GM23338 (cell line): ENCODE measurements at regions not wholly inside any gene's neighbourhood (a gene's known extent, or its start where the extent isn't known, plus 50 kb on each side); places are given as distances from the start of the nearest gene placed in this dataset.

Source experiments
- ATAC-seq: fragments of 200-7000 bp; cut with Tn5 transposase; 3 replicates; pipeline ENCODE4 v1.9.1; 2020
- DNase-seq: peaks from one replicate; pipeline ENCODE4 v3.0.0-alpha.2; 2015; ENCODE audit warnings: low spot score
- H2AFZ ChIP-seq: fragments of 200-600 bp; sonication (generic); 2 replicates; pipeline ENCODE4 v1.8.0; 2016; ENCODE audit warnings: antibody characterized with exemption, mild to moderate bottlenecking, moderate library complexity
- H3F3A ChIP-seq: fragments of 200-600 bp; sonication (generic); replicated peaks from 2 replicates; pipeline ENCODE4 v1.8.0; 2017; ENCODE audit warnings: antibody characterized with exemption, mixed run types, low read depth
- H3K27ac ChIP-seq: fragments of 200-600 bp; sonication (generic); 2 replicates; pipeline ENCODE4 v1.6.1; 2016; ENCODE audit warnings: low read depth
- H3K27me3 ChIP-seq: fragments of 200-600 bp; sonication (generic); 2 replicates; pipeline ENCODE4 v1.8.0; 2016; ENCODE audit warnings: mild to moderate bottlenecking, mixed run types, moderate library complexity; ENCODE audit not compliant: insufficient read depth
- H3K36me3 ChIP-seq: fragments of 200-600 bp; sonication (generic); 2 replicates; pipeline ENCODE4 v1.8.0; 2016; ENCODE audit warnings: mild to moderate bottlenecking; ENCODE audit not compliant: insufficient read depth
- H3K4me1 ChIP-seq: fragments of 200-600 bp; sonication (generic); 2 replicates; pipeline ENCODE4 v1.8.0; 2016; ENCODE audit warnings: mild to moderate bottlenecking, moderate library complexity; ENCODE audit not compliant: insufficient read depth
- H3K4me2 ChIP-seq: fragments of 200-600 bp; sonication (generic); 2 replicates; pipeline ENCODE4 v1.7.1; 2017; ENCODE audit warnings: mixed run types
- H3K4me3 ChIP-seq: fragments of 200-600 bp; sonication (generic); 2 replicates; pipeline ENCODE4 v1.6.1; 2016; ENCODE audit warnings: mixed run types
- H3K79me2 ChIP-seq: fragments of 200-600 bp; sonication (generic); replicated peaks from 2 replicates; pipeline ENCODE4 v1.8.0; 2017; ENCODE audit warnings: mild to moderate bottlenecking; ENCODE audit not compliant: insufficient read depth
- H3K9me2 ChIP-seq: fragments of 200-600 bp; sonication (generic); 2 replicates; pipeline ENCODE4 v1.8.0; 2017; ENCODE audit not compliant: insufficient read depth
- H4K20me1 ChIP-seq: fragments of 200-600 bp; sonication (generic); replicated peaks from 2 replicates; pipeline ENCODE4 v1.8.0; 2017; ENCODE audit warnings: mild to moderate bottlenecking; ENCODE audit not compliant: insufficient read depth
- H3K27ac Mint-ChIP-seq: 2 replicates; pipeline ENCODE4 v1.8.0; 2020; ENCODE audit warnings: inconsistent platforms, mild to moderate bottlenecking, moderate library complexity, mixed read lengths
- H3K27me3 Mint-ChIP-seq: 3 replicates; pipeline ENCODE4 v1.8.0; 2022; ENCODE audit warnings: low read depth, mild to moderate bottlenecking, moderate library complexity, mixed read lengths, inconsistent platforms; ENCODE audit not compliant: insufficient read depth, poor library complexity
- H3K36me3 Mint-ChIP-seq: 3 replicates; pipeline ENCODE4 v1.8.0; 2021; ENCODE audit warnings: low read depth, mild to moderate bottlenecking, inconsistent platforms, moderate library complexity, mixed read lengths
- H3K4me1 Mint-ChIP-seq: 3 replicates; pipeline ENCODE4 v1.8.0; 2020; ENCODE audit warnings: mild to moderate bottlenecking, inconsistent platforms, mixed read lengths
- H3K4me3 Mint-ChIP-seq: 3 replicates; pipeline ENCODE4 v1.8.0; 2021; ENCODE audit warnings: moderate library complexity, mild to moderate bottlenecking, inconsistent platforms, mixed read lengths
- H3K9me3 Mint-ChIP-seq: 3 replicates; pipeline ENCODE4 v1.8.0; 2020; ENCODE audit warnings: moderate library complexity, mild to moderate bottlenecking, inconsistent platforms, mixed read lengths
- CREB1 ChIP-seq: fragments of 250-450 bp; sonication (Bioruptor Pico); IDR thresholded peaks from 2 replicates; pipeline ENCODE4 v1.5.0; 2020; ENCODE audit warnings: low read depth, mild to moderate bottlenecking, moderate library complexity
- EZH2 ChIP-seq: fragments of 200-600 bp; sonication (generic); IDR thresholded peaks from one replicate; pipeline ENCODE4 v1.8.0; 2017; ENCODE audit warnings: antibody characterized with exemption, mild to moderate bottlenecking, low read depth; ENCODE audit not compliant: unreplicated experiment
- EZH2phosphoT487 ChIP-seq: fragments of 200-600 bp; sonication (generic); IDR thresholded peaks from one replicate; pipeline ENCODE4 v1.8.1; 2018; ENCODE audit warnings: antibody characterized with exemption; ENCODE audit not compliant: unreplicated experiment
- JUNB ChIP-seq: IDR thresholded peaks from one replicate; pipeline ENCODE4 v1.6.1; 2016; ENCODE audit warnings: antibody characterized with exemption; ENCODE audit not compliant: unreplicated experiment
- NANOG ChIP-seq: IDR thresholded peaks from 2 replicates; pipeline ENCODE4 v1.6.1; 2016; ENCODE audit warnings: antibody characterized with exemption, borderline replicate concordance
- POLR2AphosphoS5 ChIP-seq: IDR thresholded peaks from 2 replicates; pipeline ENCODE4 v1.6.1; 2016; ENCODE audit warnings: antibody characterized with exemption, low read depth
- STAT1 ChIP-seq: IDR thresholded peaks from one replicate; pipeline ENCODE4 v1.6.1; 2016; ENCODE audit warnings: antibody characterized with exemption; ENCODE audit not compliant: unreplicated experiment
- ZNF114 ChIP-seq: fragments of 250-450 bp; sonication (Bioruptor Pico); IDR thresholded peaks from 2 replicates; pipeline ENCODE4 v1.5.0; 2020; ENCODE audit warnings: mild to moderate bottlenecking, moderate library complexity
- ZNF331 ChIP-seq: fragments of 250-450 bp; sonication (Bioruptor Pico); IDR thresholded peaks from 2 replicates; pipeline ENCODE4 v1.5.0; 2020; ENCODE audit warnings: low read depth, mild to moderate bottlenecking, moderate library complexity
- TF ChIP-seq, protein P1 (sequence below): IDR thresholded peaks from one replicate; pipeline ENCODE4 v1.6.1; 2018; ENCODE audit warnings: antibody characterized with exemption; ENCODE audit not compliant: unreplicated experiment
- TF ChIP-seq, protein P2 (sequence below): IDR thresholded peaks from 2 replicates; pipeline ENCODE4 v1.6.1; 2016; ENCODE audit warnings: antibody characterized with exemption
- TF ChIP-seq, protein P3 (sequence below): fragments of 250-450 bp; sonication (Bioruptor Pico); IDR thresholded peaks from 2 replicates; pipeline ENCODE4 v1.5.0; 2020; ENCODE audit warnings: mild to moderate bottlenecking, moderate library complexity
- TF ChIP-seq, protein P4 (sequence below), 2 experiments: fragments of 200-600 bp in 1 of 2; sonication (generic) in 1 of 2; conservative IDR thresholded peaks; 2 replicates each; pipeline versions ENCODE4 v1.5.1 to v1.6.1; 2016 to 2017; ENCODE audit warnings: antibody characterized with exemption in 2 of 2, low read depth in 2 of 2, mild to moderate bottlenecking in 2 of 2, moderate library complexity in 1 of 2

DNA sequence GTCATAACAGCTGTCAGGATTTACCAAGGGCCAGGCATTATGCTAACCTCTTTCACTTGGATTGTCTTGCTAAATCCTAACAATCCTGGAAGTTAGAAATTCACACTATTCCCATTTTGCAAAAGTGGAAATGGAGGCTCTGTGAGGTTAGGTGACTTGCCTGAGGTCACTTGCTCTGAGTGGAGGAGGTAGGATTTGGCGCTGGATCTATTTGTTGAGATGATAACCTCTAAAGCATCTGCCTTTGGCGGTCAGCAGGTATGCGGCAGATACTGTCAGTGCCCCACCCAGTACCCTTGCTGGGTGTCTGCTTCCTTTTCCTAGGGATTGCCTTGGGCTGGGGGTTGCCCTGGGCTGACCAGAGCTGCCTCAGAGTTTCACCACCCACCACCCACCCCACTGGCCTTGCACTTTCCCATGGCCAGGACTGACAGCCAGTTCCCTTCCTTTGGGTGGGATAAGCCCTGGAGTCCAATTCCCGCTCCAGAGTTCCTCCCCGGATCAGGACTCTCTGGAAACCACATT, 164.8 kb upstream of the MSX2 start:
- H3K4me3 ChIP-seq: no peak overlapping the region
- no peaks in the 10 kb centered on the region for H3K36me3 Mint-ChIP-seq
- no peak overlapping the region for H3K27ac Mint-ChIP-seq
- TF ChIP-seq, protein P1, sequence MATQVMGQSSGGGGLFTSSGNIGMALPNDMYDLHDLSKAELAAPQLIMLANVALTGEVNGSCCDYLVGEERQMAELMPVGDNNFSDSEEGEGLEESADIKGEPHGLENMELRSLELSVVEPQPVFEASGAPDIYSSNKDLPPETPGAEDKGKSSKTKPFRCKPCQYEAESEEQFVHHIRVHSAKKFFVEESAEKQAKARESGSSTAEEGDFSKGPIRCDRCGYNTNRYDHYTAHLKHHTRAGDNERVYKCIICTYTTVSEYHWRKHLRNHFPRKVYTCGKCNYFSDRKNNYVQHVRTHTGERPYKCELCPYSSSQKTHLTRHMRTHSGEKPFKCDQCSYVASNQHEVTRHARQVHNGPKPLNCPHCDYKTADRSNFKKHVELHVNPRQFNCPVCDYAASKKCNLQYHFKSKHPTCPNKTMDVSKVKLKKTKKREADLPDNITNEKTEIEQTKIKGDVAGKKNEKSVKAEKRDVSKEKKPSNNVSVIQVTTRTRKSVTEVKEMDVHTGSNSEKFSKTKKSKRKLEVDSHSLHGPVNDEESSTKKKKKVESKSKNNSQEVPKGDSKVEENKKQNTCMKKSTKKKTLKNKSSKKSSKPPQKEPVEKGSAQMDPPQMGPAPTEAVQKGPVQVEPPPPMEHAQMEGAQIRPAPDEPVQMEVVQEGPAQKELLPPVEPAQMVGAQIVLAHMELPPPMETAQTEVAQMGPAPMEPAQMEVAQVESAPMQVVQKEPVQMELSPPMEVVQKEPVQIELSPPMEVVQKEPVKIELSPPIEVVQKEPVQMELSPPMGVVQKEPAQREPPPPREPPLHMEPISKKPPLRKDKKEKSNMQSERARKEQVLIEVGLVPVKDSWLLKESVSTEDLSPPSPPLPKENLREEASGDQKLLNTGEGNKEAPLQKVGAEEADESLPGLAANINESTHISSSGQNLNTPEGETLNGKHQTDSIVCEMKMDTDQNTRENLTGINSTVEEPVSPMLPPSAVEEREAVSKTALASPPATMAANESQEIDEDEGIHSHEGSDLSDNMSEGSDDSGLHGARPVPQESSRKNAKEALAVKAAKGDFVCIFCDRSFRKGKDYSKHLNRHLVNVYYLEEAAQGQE: no peak
- TF ChIP-seq, protein P2, sequence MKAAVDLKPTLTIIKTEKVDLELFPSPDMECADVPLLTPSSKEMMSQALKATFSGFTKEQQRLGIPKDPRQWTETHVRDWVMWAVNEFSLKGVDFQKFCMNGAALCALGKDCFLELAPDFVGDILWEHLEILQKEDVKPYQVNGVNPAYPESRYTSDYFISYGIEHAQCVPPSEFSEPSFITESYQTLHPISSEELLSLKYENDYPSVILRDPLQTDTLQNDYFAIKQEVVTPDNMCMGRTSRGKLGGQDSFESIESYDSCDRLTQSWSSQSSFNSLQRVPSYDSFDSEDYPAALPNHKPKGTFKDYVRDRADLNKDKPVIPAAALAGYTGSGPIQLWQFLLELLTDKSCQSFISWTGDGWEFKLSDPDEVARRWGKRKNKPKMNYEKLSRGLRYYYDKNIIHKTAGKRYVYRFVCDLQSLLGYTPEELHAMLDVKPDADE: no peak
- TF ChIP-seq STAT1: no peak
- TF ChIP-seq NANOG: no peak
- no peak for TF ChIP-seq EZH2phosphoT487
- no peak for TF ChIP-seq POLR2AphosphoS5
- TF ChIP-seq ZNF331 (CRISPR knock-in tag): no peak
- no peak for TF ChIP-seq EZH2
- no peak for TF ChIP-seq JUNB
- no peak for TF ChIP-seq CREB1 (CRISPR knock-in tag)
- TF ChIP-seq, protein P3, sequence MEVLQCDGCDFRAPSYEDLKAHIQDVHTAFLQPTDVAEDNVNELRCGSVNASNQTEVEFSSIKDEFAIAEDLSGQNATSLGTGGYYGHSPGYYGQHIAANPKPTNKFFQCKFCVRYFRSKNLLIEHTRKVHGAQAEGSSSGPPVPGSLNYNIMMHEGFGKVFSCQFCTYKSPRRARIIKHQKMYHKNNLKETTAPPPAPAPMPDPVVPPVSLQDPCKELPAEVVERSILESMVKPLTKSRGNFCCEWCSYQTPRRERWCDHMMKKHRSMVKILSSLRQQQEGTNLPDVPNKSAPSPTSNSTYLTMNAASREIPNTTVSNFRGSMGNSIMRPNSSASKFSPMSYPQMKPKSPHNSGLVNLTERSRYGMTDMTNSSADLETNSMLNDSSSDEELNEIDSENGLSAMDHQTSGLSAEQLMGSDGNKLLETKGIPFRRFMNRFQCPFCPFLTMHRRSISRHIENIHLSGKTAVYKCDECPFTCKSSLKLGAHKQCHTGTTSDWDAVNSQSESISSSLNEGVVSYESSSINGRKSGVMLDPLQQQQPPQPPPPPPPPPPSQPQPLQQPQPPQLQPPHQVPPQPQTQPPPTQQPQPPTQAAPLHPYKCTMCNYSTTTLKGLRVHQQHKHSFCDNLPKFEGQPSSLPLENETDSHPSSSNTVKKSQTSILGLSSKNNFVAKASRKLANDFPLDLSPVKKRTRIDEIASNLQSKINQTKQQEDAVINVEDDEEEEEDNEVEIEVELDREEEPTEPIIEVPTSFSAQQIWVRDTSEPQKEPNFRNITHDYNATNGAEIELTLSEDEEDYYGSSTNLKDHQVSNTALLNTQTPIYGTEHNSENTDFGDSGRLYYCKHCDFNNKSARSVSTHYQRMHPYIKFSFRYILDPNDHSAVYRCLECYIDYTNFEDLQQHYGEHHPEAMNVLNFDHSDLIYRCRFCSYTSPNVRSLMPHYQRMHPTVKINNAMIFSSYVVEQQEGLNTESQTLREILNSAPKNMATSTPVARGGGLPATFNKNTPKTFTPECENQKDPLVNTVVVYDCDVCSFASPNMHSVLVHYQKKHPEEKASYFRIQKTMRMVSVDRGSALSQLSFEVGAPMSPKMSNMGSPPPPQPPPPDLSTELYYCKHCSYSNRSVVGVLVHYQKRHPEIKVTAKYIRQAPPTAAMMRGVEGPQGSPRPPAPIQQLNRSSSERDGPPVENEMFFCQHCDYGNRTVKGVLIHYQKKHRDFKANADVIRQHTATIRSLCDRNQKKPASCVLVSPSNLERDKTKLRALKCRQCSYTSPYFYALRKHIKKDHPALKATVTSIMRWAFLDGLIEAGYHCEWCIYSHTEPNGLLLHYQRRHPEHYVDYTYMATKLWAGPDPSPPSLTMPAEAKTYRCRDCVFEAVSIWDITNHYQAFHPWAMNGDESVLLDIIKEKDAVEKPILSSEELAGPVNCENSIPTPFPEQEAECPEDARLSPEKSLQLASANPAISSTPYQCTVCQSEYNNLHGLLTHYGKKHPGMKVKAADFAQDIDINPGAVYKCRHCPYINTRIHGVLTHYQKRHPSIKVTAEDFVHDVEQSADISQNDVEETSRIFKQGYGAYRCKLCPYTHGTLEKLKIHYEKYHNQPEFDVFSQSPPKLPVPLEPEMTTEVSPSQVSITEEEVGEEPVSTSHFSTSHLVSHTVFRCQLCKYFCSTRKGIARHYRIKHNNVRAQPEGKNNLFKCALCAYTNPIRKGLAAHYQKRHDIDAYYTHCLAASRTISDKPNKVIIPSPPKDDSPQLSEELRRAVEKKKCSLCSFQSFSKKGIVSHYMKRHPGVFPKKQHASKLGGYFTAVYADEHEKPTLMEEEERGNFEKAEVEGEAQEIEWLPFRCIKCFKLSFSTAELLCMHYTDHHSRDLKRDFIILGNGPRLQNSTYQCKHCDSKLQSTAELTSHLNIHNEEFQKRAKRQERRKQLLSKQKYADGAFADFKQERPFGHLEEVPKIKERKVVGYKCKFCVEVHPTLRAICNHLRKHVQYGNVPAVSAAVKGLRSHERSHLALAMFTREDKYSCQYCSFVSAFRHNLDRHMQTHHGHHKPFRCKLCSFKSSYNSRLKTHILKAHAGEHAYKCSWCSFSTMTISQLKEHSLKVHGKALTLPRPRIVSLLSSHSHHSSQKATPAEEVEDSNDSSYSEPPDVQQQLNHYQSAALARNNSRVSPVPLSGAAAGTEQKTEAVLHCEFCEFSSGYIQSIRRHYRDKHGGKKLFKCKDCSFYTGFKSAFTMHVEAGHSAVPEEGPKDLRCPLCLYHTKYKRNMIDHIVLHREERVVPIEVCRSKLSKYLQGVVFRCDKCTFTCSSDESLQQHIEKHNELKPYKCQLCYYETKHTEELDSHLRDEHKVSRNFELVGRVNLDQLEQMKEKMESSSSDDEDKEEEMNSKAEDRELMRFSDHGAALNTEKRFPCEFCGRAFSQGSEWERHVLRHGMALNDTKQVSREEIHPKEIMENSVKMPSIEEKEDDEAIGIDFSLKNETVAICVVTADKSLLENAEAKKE (CRISPR knock-in tag): no peak
- TF ChIP-seq, protein P4, sequence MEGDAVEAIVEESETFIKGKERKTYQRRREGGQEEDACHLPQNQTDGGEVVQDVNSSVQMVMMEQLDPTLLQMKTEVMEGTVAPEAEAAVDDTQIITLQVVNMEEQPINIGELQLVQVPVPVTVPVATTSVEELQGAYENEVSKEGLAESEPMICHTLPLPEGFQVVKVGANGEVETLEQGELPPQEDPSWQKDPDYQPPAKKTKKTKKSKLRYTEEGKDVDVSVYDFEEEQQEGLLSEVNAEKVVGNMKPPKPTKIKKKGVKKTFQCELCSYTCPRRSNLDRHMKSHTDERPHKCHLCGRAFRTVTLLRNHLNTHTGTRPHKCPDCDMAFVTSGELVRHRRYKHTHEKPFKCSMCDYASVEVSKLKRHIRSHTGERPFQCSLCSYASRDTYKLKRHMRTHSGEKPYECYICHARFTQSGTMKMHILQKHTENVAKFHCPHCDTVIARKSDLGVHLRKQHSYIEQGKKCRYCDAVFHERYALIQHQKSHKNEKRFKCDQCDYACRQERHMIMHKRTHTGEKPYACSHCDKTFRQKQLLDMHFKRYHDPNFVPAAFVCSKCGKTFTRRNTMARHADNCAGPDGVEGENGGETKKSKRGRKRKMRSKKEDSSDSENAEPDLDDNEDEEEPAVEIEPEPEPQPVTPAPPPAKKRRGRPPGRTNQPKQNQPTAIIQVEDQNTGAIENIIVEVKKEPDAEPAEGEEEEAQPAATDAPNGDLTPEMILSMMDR (conservative IDR thresholded peaks at IDR 0.05; ENCODE audit: low read depth in 2 of 2): no peak
- no peak for TF ChIP-seq ZNF114 (CRISPR knock-in tag)
- no peaks in the 10 kb centered on the region for H3K79me2 ChIP-seq
- peaks cover 8% of the 10 kb centered on the region; the same call in 2 of the 3 replicates for H3K4me1 Mint-ChIP-seq
- no peaks in the 10 kb centered on the region; the same call in 2 of the 3 replicates for H3K9me3 Mint-ChIP-seq
- DNase-seq (no peak), ATAC-seq (no peak)
- H3K27ac ChIP-seq: no peak overlapping the region
- H3K9me2 ChIP-seq: 0 out of 2 replicates have a peak, but pooled peaks cover 4% of the 10 kb centered on the region
- no peaks in the 10 kb centered on the region for H4K20me1 ChIP-seq
- peaks cover 2% of the 10 kb centered on the region for H3K27me3 Mint-ChIP-seq
- no peak overlapping the region for H3K4me2 ChIP-seq
- no peaks in the 10 kb centered on the region for H3K4me1 ChIP-seq
- no peak overlapping the region for H3K4me3 Mint-ChIP-seq
- H3K36me3 ChIP-seq: no peaks in the 10 kb centered on the region
- H3F3A ChIP-seq: no peaks in the 10 kb centered on the region
- no peak overlapping the region for H2AFZ ChIP-seq
- H3K27me3 ChIP-seq: no peaks in the 10 kb centered on the region
